ENCODE measurements at regions not wholly inside any gene's neighbourhood (a gene's known extent, or its start where the extent isn't known, plus 50 kb on each side); places are given as distances from the start of the nearest gene placed in this dataset.

GRCh38 chr16:52740766-52741165 is 193.8 kb upstream of the TOX3 start:
- no peak for TF ChIP-seq POLR2AphosphoS5 (IDR thresholded peaks at IDR 0.05; ENCODE audit: low read length)
- TF ChIP-seq SRF (IDR thresholded peaks at IDR 0.05; ENCODE audit: low read depth in 2 of 2, low read length in 2 of 2) = no peak
- TF ChIP-seq, protein P1, sequence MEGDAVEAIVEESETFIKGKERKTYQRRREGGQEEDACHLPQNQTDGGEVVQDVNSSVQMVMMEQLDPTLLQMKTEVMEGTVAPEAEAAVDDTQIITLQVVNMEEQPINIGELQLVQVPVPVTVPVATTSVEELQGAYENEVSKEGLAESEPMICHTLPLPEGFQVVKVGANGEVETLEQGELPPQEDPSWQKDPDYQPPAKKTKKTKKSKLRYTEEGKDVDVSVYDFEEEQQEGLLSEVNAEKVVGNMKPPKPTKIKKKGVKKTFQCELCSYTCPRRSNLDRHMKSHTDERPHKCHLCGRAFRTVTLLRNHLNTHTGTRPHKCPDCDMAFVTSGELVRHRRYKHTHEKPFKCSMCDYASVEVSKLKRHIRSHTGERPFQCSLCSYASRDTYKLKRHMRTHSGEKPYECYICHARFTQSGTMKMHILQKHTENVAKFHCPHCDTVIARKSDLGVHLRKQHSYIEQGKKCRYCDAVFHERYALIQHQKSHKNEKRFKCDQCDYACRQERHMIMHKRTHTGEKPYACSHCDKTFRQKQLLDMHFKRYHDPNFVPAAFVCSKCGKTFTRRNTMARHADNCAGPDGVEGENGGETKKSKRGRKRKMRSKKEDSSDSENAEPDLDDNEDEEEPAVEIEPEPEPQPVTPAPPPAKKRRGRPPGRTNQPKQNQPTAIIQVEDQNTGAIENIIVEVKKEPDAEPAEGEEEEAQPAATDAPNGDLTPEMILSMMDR (IDR thresholded peaks at IDR 0.05 in 2 of 3, conservative IDR thresholded peaks at IDR 0.05 in 1 of 3; ENCODE audit: control insufficient read depth in 2 of 3, extremely low read depth in 1 of 3, insufficient read depth in 1 of 3, low read depth in 3 of 3, low read length in 3 of 3) = no peak
- TF ChIP-seq POLR2AphosphoS2 (IDR thresholded peaks at IDR 0.05; ENCODE audit: low read depth, low read length) = no peak
- TF ChIP-seq ZNF24 (IDR thresholded peaks at IDR 0.05) = no peak
- TF ChIP-seq, protein P2, sequence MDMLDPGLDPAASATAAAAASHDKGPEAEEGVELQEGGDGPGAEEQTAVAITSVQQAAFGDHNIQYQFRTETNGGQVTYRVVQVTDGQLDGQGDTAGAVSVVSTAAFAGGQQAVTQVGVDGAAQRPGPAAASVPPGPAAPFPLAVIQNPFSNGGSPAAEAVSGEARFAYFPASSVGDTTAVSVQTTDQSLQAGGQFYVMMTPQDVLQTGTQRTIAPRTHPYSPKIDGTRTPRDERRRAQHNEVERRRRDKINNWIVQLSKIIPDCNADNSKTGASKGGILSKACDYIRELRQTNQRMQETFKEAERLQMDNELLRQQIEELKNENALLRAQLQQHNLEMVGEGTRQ (IDR thresholded peaks at IDR 0.05; ENCODE audit: borderline replicate concordance, low read depth, low read length) = no peak

Measured in GM12878 (cell line).